ENCODE measurements at regions not wholly inside any gene's neighbourhood (a gene's known extent, or its start where the extent isn't known, plus 50 kb on each side); places are given as distances from the start of the nearest gene placed in this dataset.

DNA sequence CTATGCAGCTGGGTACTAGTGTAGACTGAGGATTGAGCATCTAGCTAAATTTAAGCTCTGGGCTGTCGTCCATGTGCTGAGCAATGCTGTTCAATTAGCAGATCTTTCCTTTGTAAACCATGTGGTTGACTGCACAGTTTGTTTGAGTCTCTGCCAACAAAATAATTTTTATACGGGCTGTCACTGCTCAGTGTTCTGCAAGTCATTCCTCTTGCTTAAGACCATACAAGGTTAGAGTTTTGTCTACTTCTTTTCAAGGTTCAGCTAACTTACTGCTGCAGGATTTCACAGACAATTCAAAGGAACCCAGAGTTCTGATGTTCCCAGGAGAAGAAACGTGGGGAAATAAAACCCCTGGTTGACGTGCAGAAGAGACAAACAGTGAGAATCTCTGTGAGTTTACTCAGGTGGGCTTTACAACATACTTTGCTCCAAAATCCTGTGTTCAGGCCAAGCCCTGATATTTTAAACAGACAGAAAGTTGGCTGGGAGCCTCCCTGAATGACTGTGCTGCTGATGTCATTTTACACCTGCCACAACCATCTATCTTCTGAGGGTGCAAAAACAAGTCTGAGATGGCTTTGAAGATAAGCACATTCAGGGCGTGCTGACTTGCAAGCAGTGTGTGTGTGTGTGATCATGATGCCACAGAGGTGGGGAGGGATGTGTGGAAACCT lies 177.1 kb upstream of the SVIL start (continued):
- TF ChIP-seq YY2 (tag by site-specific recombination; IDR thresholded peaks at IDR 0.05) (no peak), ZNF302 (tag by site-specific recombination; IDR thresholded peaks at IDR 0.05; ENCODE audit: low read depth) (0 out of 2 replicates have a peak, but pooled peaks have one; percentile 21), ZFP37 (tag by site-specific recombination; IDR thresholded peaks at IDR 0.05) (peak; percentile 65; the same call in 1 of the 2 replicates), HIC1 (tag by site-specific recombination; IDR thresholded peaks at IDR 0.05) (peak; percentile 47; the same call in 1 of the 2 replicates), GLIS1 (tag by site-specific recombination; IDR thresholded peaks at IDR 0.05) (peak; percentile 54; the same call in 1 of the 2 replicates), ZBTB6 (tag by site-specific recombination; IDR thresholded peaks at IDR 0.05) (no peak), TRIM28 (IDR thresholded peaks at IDR 0.05; ENCODE audit: borderline replicate concordance, low read length) (0 out of 2 replicates have a peak, but pooled peaks have one; percentile 19), ZNF692 (tag by site-specific recombination; IDR thresholded peaks at IDR 0.05) (peak; percentile 66; the same call in 1 of the 2 replicates), ZNF600 (tag by site-specific recombination; IDR thresholded peaks at IDR 0.05) (peak; percentile 77), ZBTB8A (tag by site-specific recombination; IDR thresholded peaks at IDR 0.05) (peak; percentile 41; the same call in 1 of the 2 replicates), TSHZ1 (tag by site-specific recombination; IDR thresholded peaks at IDR 0.05; ENCODE audit: borderline replicate concordance) (peak; percentile 94), ZIC2 (tag by site-specific recombination; IDR thresholded peaks at IDR 0.05) (0 out of 2 replicates have a peak, but pooled peaks have one; percentile 13), KLF7 (tag by site-specific recombination; IDR thresholded peaks at IDR 0.05; ENCODE audit: borderline replicate concordance) (peak; percentile 71; the same call in 1 of the 2 replicates), SCRT2 (tag by site-specific recombination; IDR thresholded peaks at IDR 0.05) (peak; percentile 57), ZNF184 (tag by site-specific recombination; IDR thresholded peaks at IDR 0.05) (peak; percentile 41; the same call in 1 of the 2 replicates), ELK4 (IDR thresholded peaks at IDR 0.05; ENCODE audit: borderline replicate concordance, low read depth, low read length) (no peak), ZNF658 (tag by site-specific recombination; IDR thresholded peaks at IDR 0.05) (no peak), ZNF416 (tag by site-specific recombination; IDR thresholded peaks at IDR 0.05) (no peak)
- TF ChIP-seq, protein P1, sequence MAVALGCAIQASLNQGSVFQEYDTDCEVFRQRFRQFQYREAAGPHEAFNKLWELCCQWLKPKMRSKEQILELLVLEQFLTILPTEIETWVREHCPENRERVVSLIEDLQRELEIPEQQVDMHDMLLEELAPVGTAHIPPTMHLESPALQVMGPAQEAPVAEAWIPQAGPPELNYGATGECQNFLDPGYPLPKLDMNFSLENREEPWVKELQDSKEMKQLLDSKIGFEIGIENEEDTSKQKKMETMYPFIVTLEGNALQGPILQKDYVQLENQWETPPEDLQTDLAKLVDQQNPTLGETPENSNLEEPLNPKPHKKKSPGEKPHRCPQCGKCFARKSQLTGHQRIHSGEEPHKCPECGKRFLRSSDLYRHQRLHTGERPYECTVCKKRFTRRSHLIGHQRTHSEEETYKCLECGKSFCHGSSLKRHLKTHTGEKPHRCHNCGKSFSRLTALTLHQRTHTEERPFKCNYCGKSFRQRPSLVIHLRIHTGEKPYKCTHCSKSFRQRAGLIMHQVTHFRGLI (tag by site-specific recombination; IDR thresholded peaks at IDR 0.05), result peak; percentile 70
- TF ChIP-seq, protein P2, sequence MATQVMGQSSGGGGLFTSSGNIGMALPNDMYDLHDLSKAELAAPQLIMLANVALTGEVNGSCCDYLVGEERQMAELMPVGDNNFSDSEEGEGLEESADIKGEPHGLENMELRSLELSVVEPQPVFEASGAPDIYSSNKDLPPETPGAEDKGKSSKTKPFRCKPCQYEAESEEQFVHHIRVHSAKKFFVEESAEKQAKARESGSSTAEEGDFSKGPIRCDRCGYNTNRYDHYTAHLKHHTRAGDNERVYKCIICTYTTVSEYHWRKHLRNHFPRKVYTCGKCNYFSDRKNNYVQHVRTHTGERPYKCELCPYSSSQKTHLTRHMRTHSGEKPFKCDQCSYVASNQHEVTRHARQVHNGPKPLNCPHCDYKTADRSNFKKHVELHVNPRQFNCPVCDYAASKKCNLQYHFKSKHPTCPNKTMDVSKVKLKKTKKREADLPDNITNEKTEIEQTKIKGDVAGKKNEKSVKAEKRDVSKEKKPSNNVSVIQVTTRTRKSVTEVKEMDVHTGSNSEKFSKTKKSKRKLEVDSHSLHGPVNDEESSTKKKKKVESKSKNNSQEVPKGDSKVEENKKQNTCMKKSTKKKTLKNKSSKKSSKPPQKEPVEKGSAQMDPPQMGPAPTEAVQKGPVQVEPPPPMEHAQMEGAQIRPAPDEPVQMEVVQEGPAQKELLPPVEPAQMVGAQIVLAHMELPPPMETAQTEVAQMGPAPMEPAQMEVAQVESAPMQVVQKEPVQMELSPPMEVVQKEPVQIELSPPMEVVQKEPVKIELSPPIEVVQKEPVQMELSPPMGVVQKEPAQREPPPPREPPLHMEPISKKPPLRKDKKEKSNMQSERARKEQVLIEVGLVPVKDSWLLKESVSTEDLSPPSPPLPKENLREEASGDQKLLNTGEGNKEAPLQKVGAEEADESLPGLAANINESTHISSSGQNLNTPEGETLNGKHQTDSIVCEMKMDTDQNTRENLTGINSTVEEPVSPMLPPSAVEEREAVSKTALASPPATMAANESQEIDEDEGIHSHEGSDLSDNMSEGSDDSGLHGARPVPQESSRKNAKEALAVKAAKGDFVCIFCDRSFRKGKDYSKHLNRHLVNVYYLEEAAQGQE (tag by site-specific recombination; IDR thresholded peaks at IDR 0.05), result no peak
- TF ChIP-seq, protein P3, sequence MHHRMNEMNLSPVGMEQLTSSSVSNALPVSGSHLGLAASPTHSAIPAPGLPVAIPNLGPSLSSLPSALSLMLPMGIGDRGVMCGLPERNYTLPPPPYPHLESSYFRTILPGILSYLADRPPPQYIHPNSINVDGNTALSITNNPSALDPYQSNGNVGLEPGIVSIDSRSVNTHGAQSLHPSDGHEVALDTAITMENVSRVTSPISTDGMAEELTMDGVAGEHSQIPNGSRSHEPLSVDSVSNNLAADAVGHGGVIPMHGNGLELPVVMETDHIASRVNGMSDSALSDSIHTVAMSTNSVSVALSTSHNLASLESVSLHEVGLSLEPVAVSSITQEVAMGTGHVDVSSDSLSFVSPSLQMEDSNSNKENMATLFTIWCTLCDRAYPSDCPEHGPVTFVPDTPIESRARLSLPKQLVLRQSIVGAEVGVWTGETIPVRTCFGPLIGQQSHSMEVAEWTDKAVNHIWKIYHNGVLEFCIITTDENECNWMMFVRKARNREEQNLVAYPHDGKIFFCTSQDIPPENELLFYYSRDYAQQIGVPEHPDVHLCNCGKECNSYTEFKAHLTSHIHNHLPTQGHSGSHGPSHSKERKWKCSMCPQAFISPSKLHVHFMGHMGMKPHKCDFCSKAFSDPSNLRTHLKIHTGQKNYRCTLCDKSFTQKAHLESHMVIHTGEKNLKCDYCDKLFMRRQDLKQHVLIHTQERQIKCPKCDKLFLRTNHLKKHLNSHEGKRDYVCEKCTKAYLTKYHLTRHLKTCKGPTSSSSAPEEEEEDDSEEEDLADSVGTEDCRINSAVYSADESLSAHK (tag by site-specific recombination; IDR thresholded peaks at IDR 0.05), result peak; percentile 36; the same call in 1 of the 2 replicates
